ENCODE measurements at regions not wholly inside any gene's neighbourhood (a gene's known extent, or its start where the extent isn't known, plus 50 kb on each side); places are given as distances from the start of the nearest gene placed in this dataset.
A peak's percentile ranks its signal among the peaks of the same experiment; 100 is the strongest.

GRCh38 chr3:188067932-188068331 lies 86.0 kb upstream of the LPP start:
- no peaks in the 10 kb centered on the region for H3K9me2 ChIP-seq (replicated peaks; ENCODE audit: control insufficient read depth, low read length)
- H3K4me2 ChIP-seq (ENCODE audit: low read length), result no peak overlapping the region
- no peaks in the 10 kb centered on the region for H3F3A ChIP-seq (ENCODE audit: control insufficient read depth, insufficient read depth)
- no peaks in the 10 kb centered on the region for H3K79me2 ChIP-seq (ENCODE audit: control insufficient read depth, low read length)
- TF ChIP-seq CTCF (IDR thresholded peaks at IDR 0.05; ENCODE audit: low read depth, low read length, poor library complexity, severe bottlenecking) (no peak), EZH2phosphoT487 (IDR thresholded peaks at IDR 0.05; ENCODE audit: borderline replicate concordance, low read length) (no peak)
- no peaks in the 10 kb centered on the region for H4K20me1 ChIP-seq (ENCODE audit: control insufficient read depth, insufficient read depth, low read depth, low read length)
- H3K4me1 ChIP-seq (ENCODE audit: control insufficient read depth, low read length), result peaks cover 37% of the 10 kb centered on the region
- H3K27me3 ChIP-seq (ENCODE audit: control insufficient read depth, low read length), result no peaks in the 10 kb centered on the region
- H3K27ac ChIP-seq (ENCODE audit: low read depth, low read length), result no peak overlapping the region
- no peaks in the 10 kb centered on the region for H3K36me3 ChIP-seq (ENCODE audit: control insufficient read depth, low read length)
- no peak overlapping the region for H3K4me3 ChIP-seq (ENCODE audit: low read length)
- no peaks in the 10 kb centered on the region for H3K9me3 ChIP-seq (ENCODE audit: control insufficient read depth, insufficient read depth, low read length)

- no peaks in the 10 kb centered on the region for H3F3A ChIP-seq (ENCODE audit: control insufficient read depth, insufficient read depth)
- no peaks in the 10 kb centered on the region for H3K9me2 ChIP-seq (replicated peaks; ENCODE audit: control insufficient read depth, low read length)
- H4K20me1 ChIP-seq (ENCODE audit: control insufficient read depth, insufficient read depth, low read depth, low read length), result no peaks in the 10 kb centered on the region
- H3K79me2 ChIP-seq (ENCODE audit: control insufficient read depth, low read length), result no peaks in the 10 kb centered on the region
- no peaks in the 10 kb centered on the region for H3K9me3 ChIP-seq (ENCODE audit: control insufficient read depth, insufficient read depth, low read length)
- no peak overlapping the region for H3K4me3 ChIP-seq (ENCODE audit: low read length)
- H3K4me2 ChIP-seq (ENCODE audit: low read length), result no peak overlapping the region
- no peak for TF ChIP-seq CTCF (IDR thresholded peaks at IDR 0.05; ENCODE audit: low read depth, low read length, poor library complexity, severe bottlenecking)
- no peak for TF ChIP-seq EZH2phosphoT487 (IDR thresholded peaks at IDR 0.05; ENCODE audit: borderline replicate concordance, low read length)
- H3K27me3 ChIP-seq (ENCODE audit: control insufficient read depth, low read length), result no peaks in the 10 kb centered on the region
- no peaks in the 10 kb centered on the region for H3K36me3 ChIP-seq (ENCODE audit: control insufficient read depth, low read length)
- peaks cover 37% of the 10 kb centered on the region for H3K4me1 ChIP-seq (ENCODE audit: control insufficient read depth, low read length)
- H3K27ac ChIP-seq (ENCODE audit: low read depth, low read length), result no peak overlapping the region
Measured at GRCh38 chr3:188068342-188068741, 85.6 kb upstream of the LPP start.

- H3K27ac ChIP-seq (ENCODE audit: low read depth, low read length), result no peak overlapping the region
- no peaks in the 10 kb centered on the region for H3K79me2 ChIP-seq (ENCODE audit: control insufficient read depth, low read length)
- no peaks in the 10 kb centered on the region for H3F3A ChIP-seq (ENCODE audit: control insufficient read depth, insufficient read depth)
- H3K27me3 ChIP-seq (ENCODE audit: control insufficient read depth, low read length), result no peaks in the 10 kb centered on the region
- H3K36me3 ChIP-seq (ENCODE audit: control insufficient read depth, low read length), result no peaks in the 10 kb centered on the region
- no peaks in the 10 kb centered on the region for H3K9me2 ChIP-seq (replicated peaks; ENCODE audit: control insufficient read depth, low read length)
- H3K4me1 ChIP-seq (ENCODE audit: control insufficient read depth, low read length), result peaks cover 41% of the 10 kb centered on the region
- H3K9me3 ChIP-seq (ENCODE audit: control insufficient read depth, insufficient read depth, low read length), result no peaks in the 10 kb centered on the region
- H4K20me1 ChIP-seq (ENCODE audit: control insufficient read depth, insufficient read depth, low read depth, low read length), result no peaks in the 10 kb centered on the region
- peak overlapping the region; percentile 4; the same call in 1 of the 2 replicates for H3K4me2 ChIP-seq (ENCODE audit: low read length)
- no peak overlapping the region for H3K4me3 ChIP-seq (ENCODE audit: low read length)
- TF ChIP-seq EZH2phosphoT487 (IDR thresholded peaks at IDR 0.05; ENCODE audit: borderline replicate concordance, low read length), result no peak
- TF ChIP-seq CTCF (IDR thresholded peaks at IDR 0.05; ENCODE audit: low read depth, low read length, poor library complexity, severe bottlenecking), result no peak
Measured at GRCh38 chr3:188071636-188072035, 82.3 kb upstream of the LPP start.

- Histone ChIP-seq H3F3A (ENCODE audit: control insufficient read depth, insufficient read depth) (no peaks in the 10 kb centered on the region), H3K36me3 (ENCODE audit: control insufficient read depth, low read length) (no peaks in the 10 kb centered on the region), H4K20me1 (ENCODE audit: control insufficient read depth, insufficient read depth, low read depth, low read length) (no peaks in the 10 kb centered on the region), H3K4me1 (ENCODE audit: control insufficient read depth, low read length) (peaks cover 26% of the 10 kb centered on the region), H3K9me3 (ENCODE audit: control insufficient read depth, insufficient read depth, low read length) (peaks cover 6% of the 10 kb centered on the region; the same call in 1 of the 2 replicates), H3K9me2 (replicated peaks; ENCODE audit: control insufficient read depth, low read length) (no peaks in the 10 kb centered on the region), H3K27ac (ENCODE audit: low read depth, low read length) (no peak overlapping the region), H3K27me3 (ENCODE audit: control insufficient read depth, low read length) (no peaks in the 10 kb centered on the region), H3K4me3 (ENCODE audit: low read length) (no peak overlapping the region), H3K4me2 (ENCODE audit: low read length) (no peak overlapping the region), H3K79me2 (ENCODE audit: control insufficient read depth, low read length) (no peaks in the 10 kb centered on the region)
- TF ChIP-seq CTCF (IDR thresholded peaks at IDR 0.05; ENCODE audit: low read depth, low read length, poor library complexity, severe bottlenecking) (no peak), EZH2phosphoT487 (IDR thresholded peaks at IDR 0.05; ENCODE audit: borderline replicate concordance, low read length) (no peak)
Measured at GRCh38 chr3:188076176-188076575, 77.8 kb upstream of the LPP start.
